ENCODE measurements at regions not wholly inside any gene's neighbourhood (a gene's known extent, or its start where the extent isn't known, plus 50 kb on each side); places are given as distances from the start of the nearest gene placed in this dataset.
"Not testable (repeated sequence)": the region's sequence is repeated elsewhere in the genome, so short reads cannot be mapped to it uniquely, and the experiment has no call there.

- no peak for DNase-seq
These were observed 133.6 kb upstream of the XPO1 start for GRCh38 chr2:61671561-61672315.

GRCh38 chr2:61670591-61671501, 132.7 kb upstream of the XPO1 start:
- no peak for DNase-seq

GRCh38 chr2:61664190-61664589, 126.0 kb upstream of the XPO1 start:
- DNase-seq = no peak

GRCh38 chr2:61662990-61663389, 124.8 kb upstream of the XPO1 start:
- no peak for DNase-seq

GRCh38 chr2:61660511-61661388, 122.6 kb upstream of the XPO1 start:
- DNase-seq = no peak

GRCh38 chr2:61658841-61659780, 121.0 kb upstream of the XPO1 start:
- DNase-seq = no peak

GRCh38 chr2:61649946-61650345, 111.8 kb upstream of the XPO1 start:
- DNase-seq = not testable (repeated sequence)

- DNase-seq = no peak
These were observed 110.9 kb upstream of the XPO1 start for GRCh38 chr2:61649021-61649420.

- DNase-seq = no peak
These were observed 108.9 kb upstream of the XPO1 start for GRCh38 chr2:61647044-61647443.

- no peak for DNase-seq
These were observed 107.8 kb upstream of the XPO1 start for GRCh38 chr2:61645911-61646310.

- not testable (repeated sequence) for DNase-seq
These were observed 105.0 kb upstream of the XPO1 start for GRCh38 chr2:61643153-61643552.

- no peak for DNase-seq
These were observed 102.2 kb upstream of the XPO1 start for GRCh38 chr2:61640406-61640805.

- no peak for DNase-seq
These were observed 101.6 kb upstream of the XPO1 start for GRCh38 chr2:61639721-61640120.

- DNase-seq = no peak
These were observed 98.5 kb upstream of the XPO1 start for GRCh38 chr2:61636686-61637085.

- DNase-seq = no peak
These were observed 96.4 kb upstream of the XPO1 start for GRCh38 chr2:61634512-61634911.

GRCh38 chr2:61633250-61633649, 95.1 kb upstream of the XPO1 start:
- no peak for DNase-seq

GRCh38 chr2:61632276-61633169, 94.4 kb upstream of the XPO1 start:
- no peak for DNase-seq

GRCh38 chr2:61631321-61631720, 93.2 kb upstream of the XPO1 start:
- DNase-seq = no peak

- DNase-seq = no peak
These were observed 88.7 kb upstream of the XPO1 start for GRCh38 chr2:61626827-61627226.

GRCh38 chr2:61623747-61624146, 85.6 kb upstream of the XPO1 start:
- no peak for DNase-seq

Data from activated CD4-positive, alpha-beta T cell treated with anti-CD3 and anti-CD28 coated beads, Interleukin-2, amount 50 U/mL, for 48 hours (primary cell).